H1 (cell line): ENCODE measurements at regions not wholly inside any gene's neighbourhood (a gene's known extent, or its start where the extent isn't known, plus 50 kb on each side); places are given as distances from the start of the nearest gene placed in this dataset.

Experiments used
- CTCF ChIA-PET: fragments of 300-600 bp; sonication (Branson Sonifier 250); formaldehyde crosslinking; loops from one replicate; lab custom pipeline; 2021; ENCODE audit not compliant: partially characterized antibody; lab: Charles Lee
- POLR2A ChIA-PET: fragments of 300-600 bp; sonication (Branson Sonifier 250); formaldehyde crosslinking; loops from one replicate; lab custom pipeline; 2021; ENCODE audit warnings: inconsistent platforms; ENCODE audit not compliant: partially characterized antibody; lab: Charles Lee
- DNase-seq, 2 experiments: peaks; one replicate each; pipeline versions ENCODE4 v3.0.0 to v3.0.0-alpha.2; 2010 to 2022; ENCODE audit warnings: low spot score in 2 of 2, low read depth in 1 of 2, mixed read lengths in 1 of 2
- FAIRE-seq: peaks from 2 replicates; lab custom pipeline; 2011; peaks lifted over from hg19 to GRCh38; lab: Jason Lieb, UNC
- H2AFZ ChIP-seq: 2 replicates; pipeline ENCODE4 v1.8.1; 2012; ENCODE audit warnings: low read length, inconsistent platforms
- H2AK5ac ChIP-seq: 2 replicates; pipeline ENCODE4 v1.6.1; 2013; ENCODE audit warnings: low read depth, low read length
- H2BK120ac ChIP-seq: replicated peaks from 2 replicates; pipeline ENCODE3; 2013; ENCODE audit warnings: low read depth, low read length, inconsistent platforms
- H2BK12ac ChIP-seq: 2 replicates; pipeline ENCODE4 v1.6.1; 2013; ENCODE audit warnings: low read depth, low read length
- H2BK15ac ChIP-seq: 2 replicates; pipeline ENCODE4 v1.6.1; 2013; ENCODE audit warnings: low read length
- H2BK20ac ChIP-seq: 2 replicates; pipeline ENCODE4 v1.6.1; 2013; ENCODE audit warnings: low read length
- H2BK5ac ChIP-seq: 2 replicates; pipeline ENCODE4 v1.6.1; 2013; ENCODE audit warnings: low read depth, low read length
- H3K14ac ChIP-seq: 2 replicates; pipeline ENCODE4 v1.6.1; 2013; ENCODE audit warnings: inconsistent platforms; ENCODE audit not compliant: insufficient read length
- H3K18ac ChIP-seq: 2 replicates; pipeline ENCODE4 v1.6.1; 2013; ENCODE audit warnings: low read length; ENCODE audit errors: extremely low read depth
- H3K23ac ChIP-seq: 2 replicates; pipeline ENCODE4 v1.6.1; 2013; ENCODE audit warnings: inconsistent platforms; ENCODE audit not compliant: insufficient read length
- H3K23me2 ChIP-seq: 2 replicates; pipeline ENCODE4 v1.6.1; 2013; ENCODE audit warnings: low read depth, low read length
- H3K27ac ChIP-seq: 2 replicates; pipeline ENCODE4 v1.6.1; 2011; ENCODE audit warnings: low read depth, low read length, inconsistent platforms
- H3K27me3 ChIP-seq, 4 experiments: replicated peaks in 1 of 4; 1 replicate in 1 of 4; 2 replicates in 3 of 4; pipeline versions ENCODE4 v1.6.1 to v1.8.1; 2011 to 2013; ENCODE audit warnings: low read length in 3 of 4, mild to moderate bottlenecking in 3 of 4, inconsistent platforms in 2 of 4, mixed read lengths in 2 of 4, moderate library complexity in 1 of 4; ENCODE audit not compliant: control insufficient read depth in 3 of 4, insufficient read depth in 3 of 4; ENCODE audit errors: extremely low read depth in 1 of 4
- H3K36me3 ChIP-seq, 4 experiments: 2 replicates each; pipeline versions ENCODE4 v1.6.1 to v1.8.1; 2011 to 2013; ENCODE audit warnings: mild to moderate bottlenecking in 4 of 4, low read length in 3 of 4, moderate library complexity in 2 of 4, control low read depth in 1 of 4, inconsistent platforms in 1 of 4; ENCODE audit not compliant: insufficient read depth in 4 of 4, control insufficient read depth in 2 of 4
- H3K4ac ChIP-seq: replicated peaks from 2 replicates; pipeline ENCODE3; 2013; ENCODE audit warnings: low read length, low read depth, mixed read lengths, inconsistent platforms; ENCODE audit not compliant: insufficient read length
- H3K4me1 ChIP-seq, 4 experiments: replicated peaks in 1 of 4; 1 replicate in 1 of 4; 2 replicates in 3 of 4; pipeline versions ENCODE4 v1.6.1 to v1.8.1; 2011 to 2013; ENCODE audit warnings: low read length in 3 of 4, inconsistent platforms in 2 of 4, mixed read lengths in 1 of 4; ENCODE audit not compliant: insufficient read depth in 4 of 4, control insufficient read depth in 3 of 4
- H3K4me2 ChIP-seq, 2 experiments: 2 replicates each; pipeline versions ENCODE4 v1.6.1 to v1.8.1; 2011 to 2013; ENCODE audit warnings: low read depth in 2 of 2, low read length in 2 of 2, control low read depth in 1 of 2, inconsistent platforms in 1 of 2, mild to moderate bottlenecking in 1 of 2; ENCODE audit not compliant: insufficient read depth in 1 of 2
- H3K4me3 ChIP-seq, 4 experiments: fragments of 200-600, 300-600 bp in 1 of 4; sonication (generic), shearing (Covaris generic), sonication (Bioruptor Twin) in 1 of 4; 2 replicates each; pipeline versions ENCODE4 v1.5.1 to v1.8.1; 2011 to 2016; ENCODE audit warnings: low read length in 4 of 4, low read depth in 3 of 4, control low read depth in 2 of 4, inconsistent platforms in 2 of 4, mild to moderate bottlenecking in 2 of 4, mixed read lengths in 1 of 4, moderate library complexity in 1 of 4; ENCODE audit not compliant: insufficient read depth in 2 of 4; ENCODE audit errors: extremely low read depth in 1 of 4
- H3K56ac ChIP-seq: replicated peaks from 2 replicates; pipeline ENCODE3; 2013; ENCODE audit warnings: low read depth, mild to moderate bottlenecking, mixed read lengths, low read length, inconsistent platforms; ENCODE audit not compliant: insufficient read length
- H3K79me1 ChIP-seq: 2 replicates; pipeline ENCODE4 v1.6.1; 2013; ENCODE audit warnings: low read depth, low read length, control low read depth
- H3K79me2 ChIP-seq, 2 experiments: 2 replicates each; pipeline versions ENCODE4 v1.6.1 to v1.8.1; 2012 to 2013; ENCODE audit warnings: low read length in 2 of 2, mild to moderate bottlenecking in 2 of 2, inconsistent platforms in 1 of 2; ENCODE audit not compliant: insufficient read depth in 2 of 2, control insufficient read depth in 1 of 2
- H3K9ac ChIP-seq, 4 experiments: replicated peaks in 1 of 4; 1 replicate in 1 of 4; 2 replicates in 3 of 4; pipeline versions ENCODE4 v1.6.1 to v1.8.1; 2011 to 2013; ENCODE audit warnings: low read depth in 3 of 4, low read length in 3 of 4, control low read depth in 2 of 4, mild to moderate bottlenecking in 2 of 4, moderate library complexity in 2 of 4, inconsistent platforms in 1 of 4; ENCODE audit errors: extremely low read depth in 1 of 4
- H3K9me3 ChIP-seq, 2 experiments: 2 replicates each; pipeline versions ENCODE4 v1.6.1 to v1.8.1; 2012 to 2013; ENCODE audit warnings: mild to moderate bottlenecking in 2 of 2, moderate library complexity in 2 of 2, control low read depth in 1 of 2, inconsistent platforms in 1 of 2, low read depth in 1 of 2, low read length in 1 of 2, mixed read lengths in 1 of 2; ENCODE audit not compliant: insufficient read depth in 2 of 2
- H4K20me1 ChIP-seq, 2 experiments: replicated peaks in 1 of 2; 2 replicates each; pipeline versions ENCODE3 to v1.8.1; 2011 to 2013; ENCODE audit warnings: inconsistent platforms in 2 of 2, low read length in 2 of 2, mild to moderate bottlenecking in 1 of 2; ENCODE audit not compliant: insufficient read depth in 2 of 2, control insufficient read depth in 1 of 2
- H4K5ac ChIP-seq: 2 replicates; pipeline ENCODE4 v1.6.1; 2013; ENCODE audit warnings: low read length, low read depth, mixed read lengths, inconsistent platforms; ENCODE audit not compliant: insufficient read length
- H4K8ac ChIP-seq: 2 replicates; pipeline ENCODE4 v1.8.0; 2013; ENCODE audit warnings: mild to moderate bottlenecking, moderate library complexity, low read length, inconsistent platforms; ENCODE audit not compliant: insufficient read depth; ENCODE audit errors: extremely low read depth
- H4K91ac ChIP-seq: replicated peaks from 2 replicates; pipeline ENCODE3; 2013; ENCODE audit warnings: low read length, mixed read lengths, inconsistent platforms; ENCODE audit not compliant: insufficient read length
- ASH2L ChIP-seq: fragments of 200-600, 300-600 bp; sonication (generic); IDR thresholded peaks from one replicate; pipeline ENCODE4 v1.7.1; 2017; ENCODE audit warnings: low read length
- CBX5 ChIP-seq: fragments of 300-800, 300-1000 bp; sonication (generic); IDR thresholded peaks from 2 replicates; pipeline ENCODE4 v1.7.1; 2016; ENCODE audit warnings: antibody characterized with exemption, low read length, low read depth
- CTCF ChIP-seq, 3 experiments: IDR thresholded peaks; 1 replicate in 2 of 3; 2 replicates in 1 of 3; pipeline versions ENCODE4 v1.5.1 to v1.6.1; 2011; ENCODE audit warnings: low read length in 3 of 3, mild to moderate bottlenecking in 3 of 3, inconsistent platforms in 2 of 3, low read depth in 1 of 3, moderate library complexity in 1 of 3; ENCODE audit not compliant: insufficient read depth in 1 of 3; ENCODE audit errors: control extremely low read depth in 1 of 3
- GABPA ChIP-seq: IDR thresholded peaks from 2 replicates; pipeline ENCODE4 v1.6.1; 2011; ENCODE audit warnings: mild to moderate bottlenecking, low read length, moderate library complexity, borderline replicate concordance; ENCODE audit not compliant: insufficient read depth
- JUND ChIP-seq: IDR thresholded peaks from 2 replicates; pipeline ENCODE4 v1.6.1; 2011; ENCODE audit warnings: mild to moderate bottlenecking, improper control_type of control experiment, low read length
- KDM4A ChIP-seq: IDR thresholded peaks from one replicate; pipeline ENCODE4 v1.7.1; 2012; ENCODE audit warnings: low read depth, mild to moderate bottlenecking, moderate library complexity, low read length, inconsistent platforms; ENCODE audit not compliant: severe bottlenecking
- NRF1 ChIP-seq: IDR thresholded peaks from 2 replicates; pipeline ENCODE4 v1.6.1; 2011; ENCODE audit warnings: mild to moderate bottlenecking, low read depth, low read length, improper control_type of control experiment
- PHF8 ChIP-seq: fragments of 200-600 bp; sonication (generic); conservative IDR thresholded peaks from 2 replicates; pipeline ENCODE4 v1.7.1; 2012; ENCODE audit warnings: low read depth, mild to moderate bottlenecking, inconsistent platforms, low read length, moderate library complexity
- SP2 ChIP-seq: IDR thresholded peaks from 2 replicates; pipeline ENCODE4 v1.6.1; 2012; ENCODE audit warnings: mild to moderate bottlenecking, low read length, inconsistent platforms
- SUZ12 ChIP-seq: fragments of 200-600 bp; sonication (generic); IDR thresholded peaks from 2 replicates; pipeline ENCODE4 v1.6.1; 2012; ENCODE audit warnings: mild to moderate bottlenecking, inconsistent platforms, low read length, moderate library complexity, mixed read lengths
- TCF12 ChIP-seq: IDR thresholded peaks from 2 replicates; pipeline ENCODE4 v1.6.1; 2011; ENCODE audit warnings: low read depth, mild to moderate bottlenecking, low read length
- USF2 ChIP-seq: IDR thresholded peaks from 2 replicates; pipeline ENCODE4 v1.6.1; 2011; ENCODE audit warnings: low read length, improper control_type of control experiment
- YY1 ChIP-seq: IDR thresholded peaks from 2 replicates; pipeline ENCODE4 v1.6.1; 2011; ENCODE audit warnings: low read depth, mild to moderate bottlenecking, low read length

GRCh38 chr16:80436510-80436909, 104.3 kb upstream of the DYNLRB2 start:
- Histone ChIP-seq H3K23me2 (peaks cover 2% of the 10 kb centered on the region; the same call in 1 of the 2 replicates), H3K14ac (no peak overlapping the region), H3K4ac (no peak overlapping the region), H2BK5ac (no peak overlapping the region), H4K20me1 (no peaks in the 10 kb centered on the region), H3K18ac (no peak overlapping the region), H2BK15ac (no peak overlapping the region), H4K8ac (no peak overlapping the region), H3K56ac (no peak overlapping the region), H3K4me3 (no peak overlapping the region), H2AK5ac (no peak overlapping the region), H2BK12ac (no peak overlapping the region), H2BK20ac (no peak overlapping the region), H3K4me1 (no peaks in the 10 kb centered on the region), H4K91ac (no peak overlapping the region), H3K36me3 (no peaks in the 10 kb centered on the region), H3K27me3 (no peaks in the 10 kb centered on the region), H2BK120ac (no peak overlapping the region), H3K9me3 (no peaks in the 10 kb centered on the region; a peak in 1 of 4 replicates), H3K79me2 (no peaks in the 10 kb centered on the region), H4K5ac (no peak overlapping the region), H3K4me2 (no peak overlapping the region), H3K79me1 (no peaks in the 10 kb centered on the region), H3K9ac (no peak overlapping the region), H2AFZ (no peak overlapping the region), H3K27ac (no peak overlapping the region), H3K23ac (no peak overlapping the region)
- FAIRE-seq (no peak), DNase-seq (no peak)
- ChIA-PET POLR2A (no interaction called here), CTCF (no interaction called here)
- TF ChIP-seq PHF8 (no peak), NRF1 (no peak), CTCF (IDR thresholded peaks at IDR 0.05; ENCODE audit: control extremely low read depth in 1 of 3, insufficient read depth in 1 of 3, low read depth in 1 of 3, low read length in 3 of 3) (no peak), ASH2L (no peak), YY1 (no peak), KDM4A (no peak), TCF12 (no peak), SUZ12 (no peak), USF2 (no peak), JUND (no peak), GABPA (no peak), SP2 (no peak), CBX5 (no peak)
